Testis (tissue), 2 donors: ENCODE measurements at regions not wholly inside any gene's neighbourhood (a gene's known extent, or its start where the extent isn't known, plus 50 kb on each side); places are given as distances from the start of the nearest gene placed in this dataset.
A peak's percentile ranks its signal among the peaks of the same experiment; 100 is the strongest.

Experiments
- DNase-seq: peaks from one replicate; pipeline ENCODE4 v3.0.0-alpha.2; 2019
- H3K27ac ChIP-seq, 2 donors: fragments of 200-600 bp; sonication (generic); one replicate each; pipeline ENCODE4 v1.5.1; 2019
- H3K27me3 ChIP-seq: fragments of 200-600 bp; sonication (generic); one replicate; pipeline ENCODE4 v1.5.1; 2019
- H3K36me3 ChIP-seq: fragments of 200-600 bp; sonication (generic); one replicate; pipeline ENCODE4 v1.5.1; 2017; ENCODE audit warnings: low read depth; ENCODE audit errors: missing control alignments
- H3K4me1 ChIP-seq: fragments of 200-600 bp; sonication (generic); one replicate; pipeline ENCODE4 v1.5.1; 2019
- H3K4me3 ChIP-seq, 2 donors: fragments of 200-600 bp; sonication (generic); one replicate each; pipeline ENCODE4 v1.5.1; 2017 to 2019
- H3K9me3 ChIP-seq: fragments of 200-600 bp; sonication (generic); one replicate; pipeline ENCODE4 v1.5.1; 2017
- POLR2A ChIP-seq: fragments of 450-650 bp; IDR thresholded peaks from one replicate; pipeline ENCODE4 v1.6.1; 2017; ENCODE audit warnings: antibody characterized with exemption, mild to moderate bottlenecking, moderate library complexity
- WGBS, 2 donors: methylation state at CpG; one replicate each; pipeline ENCODE4 v1.1.5; 2018; 5-methylcytosine and 5-hydroxymethylcytosine counted together
- intact Hi-C: fragments of 100-400 bp; cut with DNase I; formaldehyde crosslinking; loops from one replicate; pipeline ENCODE4 v1.15.1; 2023; ENCODE audit warnings: low total_unique reads
- TF ChIP-seq, protein P1 (sequence below), 3 experiments: fragments of 450-650 bp in 2 of 3; fragments of 200-600 bp in 1 of 3; sonication (generic) in 1 of 3; IDR thresholded peaks; one replicate each; pipeline ENCODE4 v1.5.1; 2016 to 2019; ENCODE audit warnings: antibody characterized with exemption in 3 of 3, mild to moderate bottlenecking in 2 of 3, moderate library complexity in 1 of 3

DNA sequence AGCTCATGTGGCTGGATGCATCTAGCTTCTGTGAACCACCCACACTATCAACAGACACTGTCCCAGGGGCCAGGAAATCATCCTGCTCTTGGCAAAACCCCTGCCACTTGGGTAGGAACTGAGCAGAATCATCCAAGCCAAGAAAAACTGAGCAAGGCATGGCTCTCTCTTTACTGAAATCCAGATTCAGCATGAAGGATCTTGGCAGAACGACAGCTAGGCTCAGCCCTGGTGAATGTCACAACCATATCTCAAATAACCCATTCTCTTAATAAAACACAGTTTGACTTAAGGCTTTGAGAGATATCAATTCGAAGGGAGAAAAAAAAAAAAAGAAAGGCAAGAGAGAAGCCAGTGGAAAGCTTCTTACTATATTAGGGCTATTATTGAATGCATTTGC lies 72.2 kb downstream of the MAF start:
- TF ChIP-seq, protein P1, sequence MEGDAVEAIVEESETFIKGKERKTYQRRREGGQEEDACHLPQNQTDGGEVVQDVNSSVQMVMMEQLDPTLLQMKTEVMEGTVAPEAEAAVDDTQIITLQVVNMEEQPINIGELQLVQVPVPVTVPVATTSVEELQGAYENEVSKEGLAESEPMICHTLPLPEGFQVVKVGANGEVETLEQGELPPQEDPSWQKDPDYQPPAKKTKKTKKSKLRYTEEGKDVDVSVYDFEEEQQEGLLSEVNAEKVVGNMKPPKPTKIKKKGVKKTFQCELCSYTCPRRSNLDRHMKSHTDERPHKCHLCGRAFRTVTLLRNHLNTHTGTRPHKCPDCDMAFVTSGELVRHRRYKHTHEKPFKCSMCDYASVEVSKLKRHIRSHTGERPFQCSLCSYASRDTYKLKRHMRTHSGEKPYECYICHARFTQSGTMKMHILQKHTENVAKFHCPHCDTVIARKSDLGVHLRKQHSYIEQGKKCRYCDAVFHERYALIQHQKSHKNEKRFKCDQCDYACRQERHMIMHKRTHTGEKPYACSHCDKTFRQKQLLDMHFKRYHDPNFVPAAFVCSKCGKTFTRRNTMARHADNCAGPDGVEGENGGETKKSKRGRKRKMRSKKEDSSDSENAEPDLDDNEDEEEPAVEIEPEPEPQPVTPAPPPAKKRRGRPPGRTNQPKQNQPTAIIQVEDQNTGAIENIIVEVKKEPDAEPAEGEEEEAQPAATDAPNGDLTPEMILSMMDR (IDR thresholded peaks at IDR 0.05): no peak
- TF ChIP-seq POLR2A: no peak
- 35 to 39% methylated on average over 2 of the region's 2 CpGs for WGBS, 2 donors
- Histone ChIP-seq H3K27ac (no peak overlapping the region), H3K9me3 (no peaks in the 10 kb centered on the region), H3K4me1 (peaks cover 8% of the 10 kb centered on the region), H3K27me3 (no peaks in the 10 kb centered on the region), H3K4me3 (no peak overlapping the region), H3K36me3 (no peaks in the 10 kb centered on the region)
- intact Hi-C loops: no loop called here
- no peak for DNase-seq

DNA sequence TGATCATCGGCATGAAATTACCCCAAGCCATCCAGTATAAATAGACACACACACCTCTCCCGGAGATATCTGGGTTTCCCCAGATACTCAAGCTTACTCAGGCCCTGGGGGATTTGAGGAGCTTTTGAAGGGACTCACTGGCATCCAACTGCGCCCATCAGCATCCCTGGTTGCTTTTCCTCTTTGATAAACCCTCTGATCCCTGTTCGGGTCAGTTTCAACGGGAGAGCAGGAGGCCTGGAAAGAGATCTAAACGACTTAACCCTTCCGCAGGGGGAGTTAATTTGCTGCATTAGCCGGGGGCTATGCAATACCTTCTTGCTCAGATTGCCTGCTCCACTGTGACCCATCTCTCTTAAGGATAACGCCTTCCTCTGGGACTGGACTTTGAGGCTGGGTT lies 76.6 kb downstream of the MAF start:
- Histone ChIP-seq H3K4me1 (peaks cover 8% of the 10 kb centered on the region), H3K27me3 (no peaks in the 10 kb centered on the region), H3K9me3 (no peaks in the 10 kb centered on the region), H3K36me3 (no peaks in the 10 kb centered on the region), H3K27ac (no peak overlapping the region), H3K4me3 (no peak overlapping the region)
- TF ChIP-seq, protein P1 (IDR thresholded peaks at IDR 0.05): no peak
- no peak for TF ChIP-seq POLR2A
- DNase-seq: no peak
- intact Hi-C loops: no loop called here
- WGBS, 2 donors: 72 to 78% methylated on average over 9 of the region's 9 CpGs

- intact Hi-C loops: no loop called here
- no peaks in the 10 kb centered on the region for H3K27me3 ChIP-seq
- H3K27ac ChIP-seq: no peak overlapping the region
- 71 to 75% methylated on average over 11 of the region's 11 CpGs for whole genome bisulfite sequencing, 2 donors
- peaks cover under 1% of the 10 kb centered on the region for H3K4me1 ChIP-seq
- H3K36me3 ChIP-seq: no peaks in the 10 kb centered on the region
- H3K4me3 ChIP-seq: no peak overlapping the region
- no peaks in the 10 kb centered on the region for H3K9me3 ChIP-seq
- no peak for TF ChIP-seq POLR2A
- TF ChIP-seq, protein P1 (IDR thresholded peaks at IDR 0.05): no peak
- DNase-seq: peak; percentile 26
Measured at GRCh38 chr16:79519448-79519847, 81.1 kb downstream of the MAF start.

- intact Hi-C loops: no loop called here
- Histone ChIP-seq H3K9me3 (no peaks in the 10 kb centered on the region), H3K36me3 (no peaks in the 10 kb centered on the region), H3K4me3 (no peak overlapping the region), H3K27me3 (no peaks in the 10 kb centered on the region), H3K4me1 (no peaks in the 10 kb centered on the region), H3K27ac (no peak overlapping the region)
- WGBS, 2 donors: 87 to 98% methylated on average over 2 of the region's 2 CpGs
- no peak for DNase-seq
- no peak for TF ChIP-seq POLR2A
- TF ChIP-seq, protein P1 (IDR thresholded peaks at IDR 0.05): no peak
Measured at GRCh38 chr16:79517156-79517555, 83.4 kb downstream of the MAF start.

- Histone ChIP-seq H3K27ac (no peak overlapping the region), H3K4me1 (no peaks in the 10 kb centered on the region), H3K36me3 (no peaks in the 10 kb centered on the region), H3K4me3 (no peak overlapping the region), H3K9me3 (no peaks in the 10 kb centered on the region), H3K27me3 (no peaks in the 10 kb centered on the region)
- intact Hi-C loops: no loop called here
- 89 to 95% methylated on average over 5 of the region's 5 CpGs for WGBS, 2 donors
- DNase-seq: no peak
- TF ChIP-seq, protein P1 (IDR thresholded peaks at IDR 0.05): no peak
- TF ChIP-seq POLR2A: no peak
Measured at GRCh38 chr16:79510879-79511278, 89.7 kb downstream of the MAF start.
